LNCaP clone FGC (cell line): ENCODE measurements at regions not wholly inside any gene's neighbourhood (a gene's known extent, or its start where the extent isn't known, plus 50 kb on each side); places are given as distances from the start of the nearest gene placed in this dataset.

Source experiments
- DNase-seq: peaks from one replicate; pipeline ENCODE4 v3.0.0-alpha.2; 2011; ENCODE audit warnings: low read depth
- H3K4me3 ChIP-seq: 2 replicates; pipeline ENCODE4 v1.5.1; 2011; ENCODE audit warnings: mild to moderate bottlenecking, low read depth, low read length, control low read depth
- CTCF ChIP-seq: IDR thresholded peaks from 2 replicates; pipeline ENCODE4 v1.5.1; 2012; ENCODE audit warnings: mild to moderate bottlenecking; ENCODE audit not compliant: control insufficient read depth, insufficient read depth; ENCODE audit errors: extremely low read depth

GRCh38 chr9:690517-691111 lies 150.9 kb upstream of the DMRT1 start:
- TF ChIP-seq CTCF: no peak
- no peak overlapping the region for H3K4me3 ChIP-seq
- DNase-seq: no peak

GRCh38 chr9:691825-692400 lies 149.6 kb upstream of the DMRT1 start:
- no peak for TF ChIP-seq CTCF
- no peak overlapping the region for H3K4me3 ChIP-seq
- peak; percentile 7 for DNase-seq

- no peak for TF ChIP-seq CTCF
- H3K4me3 ChIP-seq: no peak overlapping the region
- no peak for DNase-seq
Measured at GRCh38 chr9:692636-693129, 148.8 kb upstream of the DMRT1 start.

GRCh38 chr9:693201-694091 lies 148.1 kb upstream of the DMRT1 start:
- DNase-seq: no peak
- H3K4me3 ChIP-seq: no peak overlapping the region
- no peak for TF ChIP-seq CTCF

GRCh38 chr9:694092-694402 lies 147.4 kb upstream of the DMRT1 start:
- TF ChIP-seq CTCF: no peak
- DNase-seq: no peak
- H3K4me3 ChIP-seq: no peak overlapping the region

DNA sequence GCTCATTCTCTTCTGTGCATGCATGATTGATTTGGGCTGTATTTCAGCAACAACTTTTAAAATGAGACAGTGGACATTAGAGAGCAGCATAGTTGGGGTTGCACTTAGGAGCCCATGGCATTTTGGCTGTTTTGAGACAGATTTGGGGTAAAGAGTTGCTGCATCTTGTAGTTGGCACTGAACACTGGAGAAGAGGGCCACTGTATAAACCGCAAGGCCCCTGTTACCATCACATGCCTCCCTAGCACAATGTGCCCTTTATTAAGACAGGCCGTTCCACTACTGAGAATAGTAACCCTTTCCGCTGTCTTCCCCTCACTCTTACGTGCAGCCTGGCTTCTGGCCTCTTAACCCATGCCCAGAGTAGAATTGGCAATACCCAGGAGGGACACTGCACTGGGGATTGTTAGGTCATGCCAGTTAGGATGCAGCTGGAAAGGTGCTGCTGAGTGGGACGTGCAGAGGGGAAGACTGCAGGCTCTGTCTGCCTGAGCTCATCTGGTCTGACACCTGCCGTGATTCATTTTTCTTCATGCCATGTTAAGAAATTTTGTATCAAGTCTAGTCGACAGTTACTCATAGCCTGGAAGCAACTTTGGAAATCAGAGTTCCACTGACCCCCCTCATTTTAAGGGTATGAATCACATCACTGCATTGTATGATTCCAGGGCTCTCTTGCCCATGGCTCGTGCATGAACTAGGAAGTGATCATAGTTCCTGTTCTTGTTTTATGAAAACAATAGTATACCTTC lies 146.9 kb upstream of the DMRT1 start:
- DNase-seq: no peak
- no peak overlapping the region for H3K4me3 ChIP-seq
- no peak for TF ChIP-seq CTCF
